HFF-Myc (cell line): ENCODE measurements at regions not wholly inside any gene's neighbourhood (a gene's known extent, or its start where the extent isn't known, plus 50 kb on each side); places are given as distances from the start of the nearest gene placed in this dataset.

Experiments
- DNase-seq: peaks from one replicate; pipeline ENCODE4 v3.0.0-alpha.2; 2011; ENCODE audit warnings: low read depth; ENCODE audit errors: extremely low read depth
- H3K4me3 ChIP-seq: replicated peaks from 2 replicates; pipeline ENCODE4 v1.5.1; 2011; ENCODE audit warnings: low read depth, mild to moderate bottlenecking, control low read depth, low read length
- TF ChIP-seq, protein P1 (sequence below): IDR thresholded peaks from 2 replicates; pipeline ENCODE4 v1.5.1; 2012; ENCODE audit warnings: mild to moderate bottlenecking, low read depth, low read length, control low read depth; ENCODE audit errors: missing control alignments

- no peak overlapping the region for H3K4me3 ChIP-seq
- no peak for DNase-seq
- TF ChIP-seq, protein P1, sequence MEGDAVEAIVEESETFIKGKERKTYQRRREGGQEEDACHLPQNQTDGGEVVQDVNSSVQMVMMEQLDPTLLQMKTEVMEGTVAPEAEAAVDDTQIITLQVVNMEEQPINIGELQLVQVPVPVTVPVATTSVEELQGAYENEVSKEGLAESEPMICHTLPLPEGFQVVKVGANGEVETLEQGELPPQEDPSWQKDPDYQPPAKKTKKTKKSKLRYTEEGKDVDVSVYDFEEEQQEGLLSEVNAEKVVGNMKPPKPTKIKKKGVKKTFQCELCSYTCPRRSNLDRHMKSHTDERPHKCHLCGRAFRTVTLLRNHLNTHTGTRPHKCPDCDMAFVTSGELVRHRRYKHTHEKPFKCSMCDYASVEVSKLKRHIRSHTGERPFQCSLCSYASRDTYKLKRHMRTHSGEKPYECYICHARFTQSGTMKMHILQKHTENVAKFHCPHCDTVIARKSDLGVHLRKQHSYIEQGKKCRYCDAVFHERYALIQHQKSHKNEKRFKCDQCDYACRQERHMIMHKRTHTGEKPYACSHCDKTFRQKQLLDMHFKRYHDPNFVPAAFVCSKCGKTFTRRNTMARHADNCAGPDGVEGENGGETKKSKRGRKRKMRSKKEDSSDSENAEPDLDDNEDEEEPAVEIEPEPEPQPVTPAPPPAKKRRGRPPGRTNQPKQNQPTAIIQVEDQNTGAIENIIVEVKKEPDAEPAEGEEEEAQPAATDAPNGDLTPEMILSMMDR = no peak
Observed at GRCh38 chr2:182573553-182573952, 142.5 kb upstream of the DNAJC10 start.

- TF ChIP-seq, protein P1 = no peak
- H3K4me3 ChIP-seq = no peak overlapping the region
Observed at GRCh38 chr2:182577816-182578215, 138.2 kb upstream of the DNAJC10 start.

DNA sequence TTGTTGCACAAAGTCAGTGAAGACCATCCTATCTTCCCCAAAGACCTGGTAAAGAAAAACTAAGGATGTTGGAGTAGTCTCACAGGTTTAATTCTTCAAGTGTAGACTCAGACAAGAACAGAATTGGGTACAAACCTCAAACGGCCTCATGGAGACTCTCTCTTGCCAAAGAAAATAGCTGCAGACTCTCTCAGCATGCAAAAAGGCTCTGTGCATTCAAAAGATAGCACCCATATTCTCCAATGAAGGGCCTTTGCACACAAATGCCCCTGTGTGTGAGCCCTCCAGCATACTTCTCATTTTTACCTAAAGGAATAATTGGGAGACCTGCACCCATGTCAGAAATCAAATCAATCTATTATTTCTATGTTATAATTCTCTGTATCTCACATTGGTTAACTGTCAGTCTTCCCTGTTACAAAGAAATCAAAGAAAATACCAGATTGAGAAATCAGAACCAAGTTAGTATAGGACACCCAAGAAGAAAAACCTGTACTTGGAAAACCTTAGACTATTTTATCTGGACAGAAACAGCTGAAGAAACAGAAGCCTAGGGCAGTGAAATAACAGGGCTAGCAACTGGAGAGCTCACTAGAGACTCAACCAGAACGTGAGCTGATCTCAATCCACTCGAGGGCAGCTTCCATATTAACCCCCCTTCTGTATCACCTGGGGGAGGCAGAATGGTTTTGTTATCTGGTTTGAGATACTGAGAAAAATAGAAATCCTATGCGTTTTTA, 134.7 kb upstream of the DNAJC10 start:
- no peak overlapping the region for H3K4me3 ChIP-seq
- DNase-seq = no peak
- TF ChIP-seq, protein P1 = no peak

More at GRCh38 chr2:182577816-182578215, 138.2 kb upstream of the DNAJC10 start:
- DNase-seq = no peak

GRCh38 chr2:182584462-182584861, 131.6 kb upstream of the DNAJC10 start:
- DNase-seq = no peak
- TF ChIP-seq, protein P1 = no peak
- no peak overlapping the region for H3K4me3 ChIP-seq

DNA sequence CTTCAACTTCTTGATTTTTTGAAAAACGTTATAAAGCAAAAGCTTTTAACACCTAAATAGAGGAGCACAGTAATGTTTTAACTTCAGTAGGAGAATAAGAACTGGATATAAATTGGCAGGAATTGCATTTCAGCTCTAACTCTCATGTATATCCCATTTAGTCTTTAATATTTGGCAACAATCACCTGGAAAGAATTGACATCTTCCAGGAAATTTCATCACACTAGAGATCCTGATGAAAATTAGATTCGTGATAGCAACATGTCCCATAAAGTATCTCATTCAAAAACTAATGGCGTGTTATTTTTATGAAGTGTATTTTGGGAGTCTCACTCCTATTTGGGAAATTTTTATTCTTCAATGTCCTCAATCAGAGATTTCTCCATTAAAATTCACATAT, 131.1 kb upstream of the DNAJC10 start:
- no peak overlapping the region for H3K4me3 ChIP-seq
- TF ChIP-seq, protein P1 = no peak
- no peak for DNase-seq

DNA sequence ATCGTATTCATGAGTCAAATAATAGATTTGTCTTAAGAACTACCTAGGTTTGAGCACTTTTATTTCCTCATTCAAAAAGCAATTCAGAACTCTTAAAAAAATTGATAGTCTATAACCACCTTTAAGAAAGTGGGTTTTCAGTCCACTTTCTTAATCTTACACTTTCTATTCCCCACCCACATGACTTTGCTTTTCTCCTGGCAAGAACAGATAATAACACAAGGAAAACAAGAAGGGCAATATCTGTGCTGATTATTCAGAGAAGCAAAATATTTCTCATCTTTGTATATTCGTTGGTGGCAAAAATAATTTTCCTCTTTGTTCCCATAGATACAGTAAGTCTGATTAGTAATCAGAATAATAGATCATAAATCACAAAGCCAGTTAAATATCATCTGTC, 130.6 kb upstream of the DNAJC10 start:
- DNase-seq = no peak
- H3K4me3 ChIP-seq = no peak overlapping the region
- TF ChIP-seq, protein P1 = no peak

GRCh38 chr2:182586426-182586825, 129.6 kb upstream of the DNAJC10 start:
- H3K4me3 ChIP-seq = no peak overlapping the region
- no peak for DNase-seq
- TF ChIP-seq, protein P1 = no peak
